Panc1 (cell line): ENCODE measurements at regions not wholly inside any gene's neighbourhood (a gene's known extent, or its start where the extent isn't known, plus 50 kb on each side); places are given as distances from the start of the nearest gene placed in this dataset.

Experiments
- ATAC-seq: fragments of 200-7000 bp; cut with Tn5 transposase; 2 replicates; pipeline ENCODE4 v1.9.1; 2020; ENCODE audit warnings: mild to moderate bottlenecking, moderate library complexity
- BruUV-seq: library from RNA; stranded (reverse); fragments of 400-500 nt; replicated peaks from 2 replicates; lab custom pipeline; 2021; lab: Mats Ljungman, UMichigan
- CTCF ChIA-PET: fragments of 300-600 bp; sonication (Branson Sonifier 250); formaldehyde crosslinking; loops from one replicate; lab custom pipeline; 2022; ENCODE audit warnings: antibody characterized with exemption; lab: Charles Lee
- POLR2A ChIA-PET: fragments of 300-600 bp; sonication (Branson Sonifier 250); formaldehyde crosslinking; loops from one replicate; lab custom pipeline; 2022; ENCODE audit warnings: antibody characterized with exemption; lab: Charles Lee
- DNase-seq: peaks from one replicate; pipeline ENCODE4 v3.0.0-alpha.2; 2010; ENCODE audit warnings: low read depth, low spot score
- H3K27ac ChIP-seq: 2 replicates; pipeline ENCODE4 v1.5.1; 2011; ENCODE audit warnings: mild to moderate bottlenecking, low read length, inconsistent platforms
- H3K27me3 ChIP-seq: fragments of 200-500 bp; sonication (Bioruptor generic); 2 replicates; pipeline ENCODE4 v1.6.0; 2014; ENCODE audit warnings: low read length, inconsistent platforms; ENCODE audit not compliant: control insufficient read depth, insufficient read depth
- H3K36me3 ChIP-seq: fragments of 200-500 bp; sonication (Bioruptor generic); 2 replicates; pipeline ENCODE4 v1.5.1; 2014; ENCODE audit warnings: inconsistent platforms, mild to moderate bottlenecking, low read length, moderate library complexity; ENCODE audit not compliant: control insufficient read depth, insufficient read depth
- H3K4me1 ChIP-seq: 2 replicates; pipeline ENCODE4 v1.5.1; 2011; ENCODE audit warnings: inconsistent platforms, mild to moderate bottlenecking, low read length, moderate library complexity; ENCODE audit not compliant: control insufficient read depth, insufficient read depth
- H3K4me3 ChIP-seq, 2 experiments: 2 replicates each; pipeline ENCODE4 v1.5.1; 2011 to 2012; ENCODE audit warnings: low read depth in 2 of 2, low read length in 2 of 2, mild to moderate bottlenecking in 2 of 2, inconsistent platforms in 1 of 2, moderate library complexity in 1 of 2
- H3K9me3 ChIP-seq: fragments of 200-500 bp; sonication (Bioruptor generic); 2 replicates; pipeline ENCODE4 v1.5.1; 2014; ENCODE audit warnings: low read depth, mild to moderate bottlenecking, inconsistent platforms, low read length, moderate library complexity; ENCODE audit not compliant: control insufficient read depth, insufficient read depth
- POLR2AphosphoS5 ChIP-seq: IDR thresholded peaks from 2 replicates; pipeline ENCODE4 v1.6.1; 2012; ENCODE audit warnings: mild to moderate bottlenecking, low read depth, low read length, moderate library complexity
- SIN3A ChIP-seq: IDR thresholded peaks from 2 replicates; pipeline ENCODE4 v1.6.1; 2012; ENCODE audit warnings: low read depth, mild to moderate bottlenecking, low read length, moderate library complexity, borderline replicate concordance; ENCODE audit not compliant: insufficient read depth
- TCF7L2 ChIP-seq: IDR thresholded peaks from 2 replicates; pipeline ENCODE4 v1.6.1; 2011; ENCODE audit warnings: mild to moderate bottlenecking, low read depth, low read length, inconsistent platforms
- in situ Hi-C: cut with HindIII; loops from 2 replicates; pipeline ENCODE4 v1.10.0; 2016; ENCODE audit warnings: low sequenced_read_pairs, low pct_unique_long_range_greater_than_20kb
- intact Hi-C: fragments of 100-400 bp; cut with micrococcal nuclease; formaldehyde crosslinking; loops from one replicate; pipeline ENCODE4 v1.10.0; 2022; ENCODE audit not compliant: unreplicated experiment
- TF ChIP-seq, protein P1 (sequence below), 2 experiments: IDR thresholded peaks; 2 replicates each; pipeline ENCODE4 v1.6.1; 2011 to 2012; ENCODE audit warnings: low read depth in 2 of 2, control low read depth in 1 of 2, low read length in 1 of 2, mild to moderate bottlenecking in 1 of 2, moderate library complexity in 1 of 2; ENCODE audit not compliant: insufficient read depth in 1 of 2
- TF ChIP-seq, protein P2 (sequence below): fragments of 450-650 bp; IDR thresholded peaks from 2 replicates; pipeline ENCODE4 v1.5.1; 2017; ENCODE audit warnings: mild to moderate bottlenecking

GRCh38 chr14:25759256-25759655 is 709.3 kb upstream of the STXBP6 start:
- DNase-seq: no peak
- no peaks in the 10 kb centered on the region for H3K27me3 ChIP-seq
- CTCF ChIA-PET: no interaction called here
- in situ Hi-C loops (no loop called here), intact Hi-C loops (no loop called here)
- H3K27ac ChIP-seq: no peak overlapping the region
- H3K36me3 ChIP-seq: no peaks in the 10 kb centered on the region
- H3K4me3 ChIP-seq: no peak overlapping the region
- POLR2A ChIA-PET: interaction anchor here (0.6 kb wide), 1 partner anchor 12 kb away, joined by 3 read pairs; no protein-coding TSS in a partner anchor
- no peaks in the 10 kb centered on the region for H3K9me3 ChIP-seq
- no TSS peak for BruUV-seq
- ATAC-seq: no peak
- H3K4me1 ChIP-seq: no peaks in the 10 kb centered on the region
- TF ChIP-seq, protein P1, sequence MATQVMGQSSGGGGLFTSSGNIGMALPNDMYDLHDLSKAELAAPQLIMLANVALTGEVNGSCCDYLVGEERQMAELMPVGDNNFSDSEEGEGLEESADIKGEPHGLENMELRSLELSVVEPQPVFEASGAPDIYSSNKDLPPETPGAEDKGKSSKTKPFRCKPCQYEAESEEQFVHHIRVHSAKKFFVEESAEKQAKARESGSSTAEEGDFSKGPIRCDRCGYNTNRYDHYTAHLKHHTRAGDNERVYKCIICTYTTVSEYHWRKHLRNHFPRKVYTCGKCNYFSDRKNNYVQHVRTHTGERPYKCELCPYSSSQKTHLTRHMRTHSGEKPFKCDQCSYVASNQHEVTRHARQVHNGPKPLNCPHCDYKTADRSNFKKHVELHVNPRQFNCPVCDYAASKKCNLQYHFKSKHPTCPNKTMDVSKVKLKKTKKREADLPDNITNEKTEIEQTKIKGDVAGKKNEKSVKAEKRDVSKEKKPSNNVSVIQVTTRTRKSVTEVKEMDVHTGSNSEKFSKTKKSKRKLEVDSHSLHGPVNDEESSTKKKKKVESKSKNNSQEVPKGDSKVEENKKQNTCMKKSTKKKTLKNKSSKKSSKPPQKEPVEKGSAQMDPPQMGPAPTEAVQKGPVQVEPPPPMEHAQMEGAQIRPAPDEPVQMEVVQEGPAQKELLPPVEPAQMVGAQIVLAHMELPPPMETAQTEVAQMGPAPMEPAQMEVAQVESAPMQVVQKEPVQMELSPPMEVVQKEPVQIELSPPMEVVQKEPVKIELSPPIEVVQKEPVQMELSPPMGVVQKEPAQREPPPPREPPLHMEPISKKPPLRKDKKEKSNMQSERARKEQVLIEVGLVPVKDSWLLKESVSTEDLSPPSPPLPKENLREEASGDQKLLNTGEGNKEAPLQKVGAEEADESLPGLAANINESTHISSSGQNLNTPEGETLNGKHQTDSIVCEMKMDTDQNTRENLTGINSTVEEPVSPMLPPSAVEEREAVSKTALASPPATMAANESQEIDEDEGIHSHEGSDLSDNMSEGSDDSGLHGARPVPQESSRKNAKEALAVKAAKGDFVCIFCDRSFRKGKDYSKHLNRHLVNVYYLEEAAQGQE (IDR thresholded peaks at IDR 0.05; ENCODE audit: insufficient read depth in 1 of 2, low read depth in 2 of 2, low read length in 1 of 2): no peak
- TF ChIP-seq POLR2AphosphoS5 (no peak), TCF7L2 (no peak), SIN3A (no peak)
- TF ChIP-seq, protein P2, sequence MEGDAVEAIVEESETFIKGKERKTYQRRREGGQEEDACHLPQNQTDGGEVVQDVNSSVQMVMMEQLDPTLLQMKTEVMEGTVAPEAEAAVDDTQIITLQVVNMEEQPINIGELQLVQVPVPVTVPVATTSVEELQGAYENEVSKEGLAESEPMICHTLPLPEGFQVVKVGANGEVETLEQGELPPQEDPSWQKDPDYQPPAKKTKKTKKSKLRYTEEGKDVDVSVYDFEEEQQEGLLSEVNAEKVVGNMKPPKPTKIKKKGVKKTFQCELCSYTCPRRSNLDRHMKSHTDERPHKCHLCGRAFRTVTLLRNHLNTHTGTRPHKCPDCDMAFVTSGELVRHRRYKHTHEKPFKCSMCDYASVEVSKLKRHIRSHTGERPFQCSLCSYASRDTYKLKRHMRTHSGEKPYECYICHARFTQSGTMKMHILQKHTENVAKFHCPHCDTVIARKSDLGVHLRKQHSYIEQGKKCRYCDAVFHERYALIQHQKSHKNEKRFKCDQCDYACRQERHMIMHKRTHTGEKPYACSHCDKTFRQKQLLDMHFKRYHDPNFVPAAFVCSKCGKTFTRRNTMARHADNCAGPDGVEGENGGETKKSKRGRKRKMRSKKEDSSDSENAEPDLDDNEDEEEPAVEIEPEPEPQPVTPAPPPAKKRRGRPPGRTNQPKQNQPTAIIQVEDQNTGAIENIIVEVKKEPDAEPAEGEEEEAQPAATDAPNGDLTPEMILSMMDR: no peak

- POLR2A ChIA-PET: no interaction called here
- BruUV-seq: no TSS peak
- intact Hi-C loops: no loop called here
Observed at GRCh38 chr14:25757364-25757763, 707.4 kb upstream of the STXBP6 start.

More at GRCh38 chr14:25757364-25757763, 707.4 kb upstream of the STXBP6 start:
- Histone ChIP-seq H3K9me3 (no peaks in the 10 kb centered on the region), H3K27me3 (no peaks in the 10 kb centered on the region), H3K4me3 (no peak overlapping the region), H3K4me1 (no peaks in the 10 kb centered on the region), H3K27ac (no peak overlapping the region), H3K36me3 (no peaks in the 10 kb centered on the region)
- CTCF ChIA-PET: no interaction called here
- in situ Hi-C loops: no loop called here
- ATAC-seq: no peak
- DNase-seq: no peak
- TF ChIP-seq TCF7L2 (no peak), POLR2AphosphoS5 (no peak), SIN3A (no peak)
- TF ChIP-seq, protein P2: no peak
- TF ChIP-seq, protein P1 (IDR thresholded peaks at IDR 0.05; ENCODE audit: insufficient read depth in 1 of 2, low read depth in 2 of 2, low read length in 1 of 2): no peak
